Nephron (organoid): ENCODE measurements at regions not wholly inside any gene's neighbourhood (a gene's known extent, or its start where the extent isn't known, plus 50 kb on each side); places are given as distances from the start of the nearest gene placed in this dataset.
"Not testable (repeated sequence)": the region's sequence is repeated elsewhere in the genome, so short reads cannot be mapped to it uniquely, and the experiment has no call there.

Source experiments
- H3K27ac Mint-ChIP-seq, 3 experiments: 2 replicates each; pipeline ENCODE4 v1.8.0; 2020; ENCODE audit warnings: mixed read lengths in 3 of 3, mild to moderate bottlenecking in 2 of 3, moderate library complexity in 1 of 3
- H3K27me3 Mint-ChIP-seq: 2 replicates; pipeline ENCODE4 v1.8.0; 2021; ENCODE audit warnings: low read depth, mild to moderate bottlenecking, moderate library complexity, mixed read lengths
- H3K36me3 Mint-ChIP-seq: 2 replicates; pipeline ENCODE4 v1.8.0; 2020; ENCODE audit warnings: low read depth, mixed read lengths
- H3K4me1 Mint-ChIP-seq: 2 replicates; pipeline ENCODE4 v1.8.0; 2020; ENCODE audit warnings: mixed read lengths
- H3K4me3 Mint-ChIP-seq, 3 experiments: 2 replicates each; pipeline ENCODE4 v1.8.0; 2020; ENCODE audit warnings: mild to moderate bottlenecking in 3 of 3, mixed read lengths in 3 of 3, moderate library complexity in 2 of 3
- H3K9me3 Mint-ChIP-seq: 2 replicates; pipeline ENCODE4 v1.8.0; 2020; ENCODE audit warnings: mixed read lengths
- CTCF ChIP-seq, 3 experiments: fragments of 200-600 bp; sonication (generic); IDR thresholded peaks; one replicate each; pipeline ENCODE4 v1.5.0; 2021; ENCODE audit warnings: antibody characterized with exemption in 3 of 3; ENCODE audit not compliant: unreplicated experiment in 3 of 3

GRCh38 chr22:19658057-19658966 is 56.0 kb upstream of the SEPTIN5 start:
- H3K9me3 Mint-ChIP-seq, result no peaks in the 10 kb centered on the region
- no peak overlapping the region for H3K27ac Mint-ChIP-seq
- H3K4me3 Mint-ChIP-seq, result no peak overlapping the region
- H3K27me3 Mint-ChIP-seq, result peaks cover 10% of the 10 kb centered on the region
- H3K4me1 Mint-ChIP-seq, result peaks cover 3% of the 10 kb centered on the region
- H3K36me3 Mint-ChIP-seq, result no peaks in the 10 kb centered on the region
- TF ChIP-seq CTCF (IDR thresholded peaks at IDR 0.05; ENCODE audit: unreplicated experiment in 3 of 3), result no peak

GRCh38 chr22:19658967-19659804 is 55.1 kb upstream of the SEPTIN5 start:
- Mint-ChIP-seq H3K27ac (no peak overlapping the region), H3K4me1 (peaks cover 12% of the 10 kb centered on the region), H3K27me3 (peaks cover 10% of the 10 kb centered on the region), H3K36me3 (no peaks in the 10 kb centered on the region), H3K4me3 (no peak overlapping the region), H3K9me3 (no peaks in the 10 kb centered on the region)
- TF ChIP-seq CTCF (IDR thresholded peaks at IDR 0.05; ENCODE audit: unreplicated experiment in 3 of 3), result no peak

- Mint-ChIP-seq H3K27ac (no peak overlapping the region), H3K9me3 (no peaks in the 10 kb centered on the region), H3K4me1 (peaks cover 19% of the 10 kb centered on the region), H3K4me3 (no peak overlapping the region), H3K36me3 (no peaks in the 10 kb centered on the region), H3K27me3 (peaks cover 10% of the 10 kb centered on the region)
- no peak for TF ChIP-seq CTCF (IDR thresholded peaks at IDR 0.05; ENCODE audit: unreplicated experiment in 3 of 3)
Observed at GRCh38 chr22:19659805-19660345, 54.4 kb upstream of the SEPTIN5 start.

GRCh38 chr22:19660583-19660982 is 53.7 kb upstream of the SEPTIN5 start:
- not testable (repeated sequence) for H3K27ac Mint-ChIP-seq, H3K4me3 Mint-ChIP-seq, H3K36me3 Mint-ChIP-seq, H3K9me3 Mint-ChIP-seq
- H3K4me1 Mint-ChIP-seq, result peaks cover 24% of the 10 kb centered on the region
- H3K27me3 Mint-ChIP-seq, result peaks cover 15% of the 10 kb centered on the region

GRCh38 chr22:19661156-19661555 is 53.1 kb upstream of the SEPTIN5 start:
- Mint-ChIP-seq H3K4me3 (no peak overlapping the region), H3K27me3 (peaks cover 15% of the 10 kb centered on the region), H3K9me3 (no peaks in the 10 kb centered on the region), H3K27ac (no peak overlapping the region), H3K4me1 (peaks cover 26% of the 10 kb centered on the region), H3K36me3 (no peaks in the 10 kb centered on the region)
- TF ChIP-seq CTCF (IDR thresholded peaks at IDR 0.05; ENCODE audit: unreplicated experiment in 3 of 3), result no peak

GRCh38 chr22:19662049-19662684 is 52.1 kb upstream of the SEPTIN5 start:
- H3K27ac Mint-ChIP-seq, result peak overlapping the region in 1 of 3 experiments; percentile 34
- H3K4me1 Mint-ChIP-seq, result peaks cover 36% of the 10 kb centered on the region
- not testable (repeated sequence) for H3K4me3 Mint-ChIP-seq, H3K36me3 Mint-ChIP-seq, H3K9me3 Mint-ChIP-seq
- peaks cover 19% of the 10 kb centered on the region for H3K27me3 Mint-ChIP-seq
